ENCODE measurements at regions not wholly inside any gene's neighbourhood (a gene's known extent, or its start where the extent isn't known, plus 50 kb on each side); places are given as distances from the start of the nearest gene placed in this dataset.

- Mint-ChIP-seq H3K4me1 (peaks cover 8% of the 10 kb centered on the region; the same call in 1 of the 2 replicates), H3K27me3 (ENCODE audit: low read depth) (no peaks in the 10 kb centered on the region), H3K9me3 (peaks cover 9% of the 10 kb centered on the region), H3K27ac (no peak overlapping the region), H3K36me3 (no peaks in the 10 kb centered on the region), H3K4me3 (no peak overlapping the region)
- ChIA-PET POLR2A (no interaction called here), CTCF (no interaction called here)
- TF ChIP-seq AR (CRISPR knock-in tag; IDR thresholded peaks at IDR 0.05): no peak
- TF ChIP-seq ZNF263 (CRISPR knock-in tag; IDR thresholded peaks at IDR 0.05; ENCODE audit: low read depth): no peak
- no peak for TF ChIP-seq MAX (CRISPR knock-in tag; IDR thresholded peaks at IDR 0.05)
- no peak for TF ChIP-seq ELF4 (CRISPR knock-in tag; IDR thresholded peaks at IDR 0.05; ENCODE audit: low read depth)
- TF ChIP-seq JUN (CRISPR knock-in tag; IDR thresholded peaks at IDR 0.05): no peak
- TF ChIP-seq ATF3 (CRISPR knock-in tag; conservative IDR thresholded peaks at IDR 0.05): no peak
- TF ChIP-seq JAZF1 (CRISPR knock-in tag; IDR thresholded peaks at IDR 0.05): no peak
- no peak for TF ChIP-seq ERG (CRISPR knock-in tag; IDR thresholded peaks at IDR 0.05)
- TF ChIP-seq TEAD1 (CRISPR knock-in tag; IDR thresholded peaks at IDR 0.05): no peak
- no peak for TF ChIP-seq USF2 (CRISPR knock-in tag; IDR thresholded peaks at IDR 0.05)
- no peak for TF ChIP-seq IRF1 (CRISPR knock-in tag; IDR thresholded peaks at IDR 0.05)
- TF ChIP-seq CREB1 (CRISPR knock-in tag; IDR thresholded peaks at IDR 0.05): no peak
- TF ChIP-seq CBFB (CRISPR knock-in tag; IDR thresholded peaks at IDR 0.05; ENCODE audit: low read depth): no peak
- no peak for TF ChIP-seq SMAD3 (CRISPR knock-in tag; IDR thresholded peaks at IDR 0.05; ENCODE audit: borderline replicate concordance)
- TF ChIP-seq ZNF671 (CRISPR knock-in tag; IDR thresholded peaks at IDR 0.05): no peak
- TF ChIP-seq USF1 (CRISPR knock-in tag; IDR thresholded peaks at IDR 0.05): no peak
- no peak for TF ChIP-seq IRF2 (CRISPR knock-in tag; IDR thresholded peaks at IDR 0.05; ENCODE audit: borderline replicate concordance, low read depth)
- TF ChIP-seq PREB (CRISPR knock-in tag; IDR thresholded peaks at IDR 0.05; ENCODE audit: borderline replicate concordance): no peak
- ATAC-seq: no peak
- DNase-seq (ENCODE audit: low spot score): no peak
Measured at GRCh38 chr5:16312785-16313184, 133.2 kb upstream of the MARCHF11 start.

GRCh38 chr5:16311666-16312065, 132.1 kb upstream of the MARCHF11 start:
- POLR2A ChIA-PET: no interaction called here
- Mint-ChIP-seq H3K4me1 (peaks cover 8% of the 10 kb centered on the region; the same call in 1 of the 2 replicates), H3K4me3 (no peak overlapping the region), H3K9me3 (peaks cover 9% of the 10 kb centered on the region), H3K27me3 (ENCODE audit: low read depth) (no peaks in the 10 kb centered on the region), H3K27ac (no peak overlapping the region), H3K36me3 (no peaks in the 10 kb centered on the region)
- DNase-seq (ENCODE audit: low spot score) (no peak), ATAC-seq (no peak)
- CTCF ChIA-PET: no interaction called here
- no peak for TF ChIP-seq SMAD4 (CRISPR knock-in tag; IDR thresholded peaks at IDR 0.05)
- TF ChIP-seq ZNF121 (CRISPR knock-in tag; IDR thresholded peaks at IDR 0.05): no peak
- TF ChIP-seq ZNF671 (CRISPR knock-in tag; IDR thresholded peaks at IDR 0.05): no peak
- TF ChIP-seq CREM (CRISPR knock-in tag; IDR thresholded peaks at IDR 0.05): no peak
- TF ChIP-seq GRHL2 (CRISPR knock-in tag; IDR thresholded peaks at IDR 0.05; ENCODE audit: insufficient replicate concordance, severe bottlenecking): no peak
- TF ChIP-seq EMX1 (CRISPR knock-in tag; IDR thresholded peaks at IDR 0.05): no peak
- TF ChIP-seq FOXK1 (CRISPR knock-in tag; IDR thresholded peaks at IDR 0.05): no peak
- TF ChIP-seq PRDM15 (CRISPR knock-in tag; IDR thresholded peaks at IDR 0.05): no peak

Measured in WTC11 (cell line).